ENCODE measurements at regions not wholly inside any gene's neighbourhood (a gene's known extent, or its start where the extent isn't known, plus 50 kb on each side); places are given as distances from the start of the nearest gene placed in this dataset.

- no peak for TF ChIP-seq CTCF (IDR thresholded peaks at IDR 0.05)
- TF ChIP-seq POLR2A (IDR thresholded peaks at IDR 0.05), result no peak
- Histone ChIP-seq H3K27me3 (no peaks in the 10 kb centered on the region), H3K4me3 (no peak overlapping the region), H3K36me3 (no peaks in the 10 kb centered on the region), H3K9me3 (no peaks in the 10 kb centered on the region), H3K4me1 (no peaks in the 10 kb centered on the region), H3K27ac (no peak overlapping the region)
- intact Hi-C loops (cut with DNase I), result no loop called here
- ATAC-seq, result no peak
- 91% methylated on average over 11 of the region's 14 CpGs for WGBS (ENCODE audit: insufficient coverage, low coverage, low lambda C conversion rate, missing lambda C conversion rate)
- peak in 1 of 3 donors; percentile 31 for DNase-seq
Measured at GRCh38 chr11:70732023-70732880, 333.9 kb downstream of the CTTN start.

GRCh38 chr11:70732881-70733196 lies 334.5 kb downstream of the CTTN start:
- Histone ChIP-seq H3K4me1 (no peaks in the 10 kb centered on the region), H3K36me3 (no peaks in the 10 kb centered on the region), H3K4me3 (no peak overlapping the region), H3K9me3 (no peaks in the 10 kb centered on the region), H3K27ac (no peak overlapping the region), H3K27me3 (no peaks in the 10 kb centered on the region)
- peak in 1 of 3 donors; percentile 16 for DNase-seq
- WGBS (ENCODE audit: insufficient coverage, low coverage, low lambda C conversion rate, missing lambda C conversion rate), result 91% methylated on average over 11 of the region's 16 CpGs
- intact Hi-C loops (cut with DNase I), result no loop called here
- ATAC-seq, result no peak
- TF ChIP-seq POLR2A (IDR thresholded peaks at IDR 0.05) (no peak), CTCF (IDR thresholded peaks at IDR 0.05) (no peak)

GRCh38 chr11:70733327-70734325 lies 335.3 kb downstream of the CTTN start:
- no peaks in the 10 kb centered on the region for H3K9me3 ChIP-seq
- intact Hi-C loops (cut with DNase I), result no loop called here
- no peak for ATAC-seq
- H3K36me3 ChIP-seq, result no peaks in the 10 kb centered on the region
- no peaks in the 10 kb centered on the region for H3K27me3 ChIP-seq
- 94% methylated on average over 12 of the region's 21 CpGs for WGBS (ENCODE audit: insufficient coverage, low coverage, low lambda C conversion rate, missing lambda C conversion rate)
- TF ChIP-seq POLR2A (IDR thresholded peaks at IDR 0.05) (no peak), CTCF (IDR thresholded peaks at IDR 0.05) (no peak)
- peak in 1 of 3 donors; percentile 41 for DNase-seq
- no peak overlapping the region for H3K4me3 ChIP-seq
- H3K27ac ChIP-seq, result no peak overlapping the region
- H3K4me1 ChIP-seq, result no peaks in the 10 kb centered on the region

- no peaks in the 10 kb centered on the region for H3K9me3 ChIP-seq
- ATAC-seq, result no peak
- intact Hi-C loops (cut with DNase I), result no loop called here
- 100% methylated on average over 3 of the region's 8 CpGs for WGBS (ENCODE audit: insufficient coverage, low coverage, low lambda C conversion rate, missing lambda C conversion rate)
- TF ChIP-seq CTCF (IDR thresholded peaks at IDR 0.05), result no peak
- no peak for TF ChIP-seq POLR2A (IDR thresholded peaks at IDR 0.05)
- no peak overlapping the region for H3K27ac ChIP-seq
- peak in 1 of 3 donors; percentile 47 for DNase-seq
- no peaks in the 10 kb centered on the region for H3K4me1 ChIP-seq
- no peaks in the 10 kb centered on the region for H3K36me3 ChIP-seq
- H3K27me3 ChIP-seq, result no peaks in the 10 kb centered on the region
- no peak overlapping the region for H3K4me3 ChIP-seq
Measured at GRCh38 chr11:70734379-70734778, 336.1 kb downstream of the CTTN start.
